ENCODE measurements at regions not wholly inside any gene's neighbourhood (a gene's known extent, or its start where the extent isn't known, plus 50 kb on each side); places are given as distances from the start of the nearest gene placed in this dataset.

DNA sequence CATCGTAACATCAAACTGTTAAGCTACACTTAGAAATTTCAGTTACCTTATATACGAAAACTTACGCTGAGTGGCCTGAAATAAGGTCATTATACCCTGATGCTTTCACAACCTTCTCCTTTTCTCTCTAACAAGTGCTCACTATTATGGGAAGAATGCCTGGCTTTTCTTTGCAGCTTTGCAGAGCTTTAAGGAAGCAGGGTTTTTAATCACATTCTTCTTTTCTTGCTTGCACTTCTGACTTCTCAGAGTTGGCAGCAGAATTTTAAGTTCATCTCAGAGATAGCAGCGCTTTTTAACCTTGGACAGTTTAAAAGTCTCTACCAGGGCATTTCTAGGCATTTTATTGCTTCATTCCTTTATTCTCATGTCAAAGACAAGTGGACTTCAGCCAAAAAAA lies 285.1 kb downstream of the SPRY2 start:
- H2BK5ac ChIP-seq (ENCODE audit: low read depth, low read length, poor library complexity, severe bottlenecking): no peak overlapping the region
- WGBS, 2 experiments (ENCODE audit: extremely low coverage in 2 of 2, insufficient read length in 1 of 2): 88% methylated on average over 1 of the region's 4 CpGs; no CpG with 5 or more reads in 1 of the 2 experiments
- CTCF ChIA-PET: no interaction called here
- H3K9ac ChIP-seq (ENCODE audit: low read depth, low read length): no peak overlapping the region
- H3K56ac ChIP-seq (ENCODE audit: extremely low read depth, insufficient read depth, low read length): no peak overlapping the region
- H3K4me2 ChIP-seq (ENCODE audit: low read depth, low read length): no peak overlapping the region
- H4K91ac ChIP-seq (ENCODE audit: insufficient read depth, low read depth, low read length): no peak overlapping the region
- H2AFZ ChIP-seq (replicated peaks; ENCODE audit: low read length, poor library complexity): no peak overlapping the region
- no peak overlapping the region for H3K4me3 ChIP-seq (ENCODE audit: insufficient read depth, low read depth, low read length)
- ATAC-seq (ENCODE audit: low read depth) (no peak), DNase-seq (no peak)
- no TSS peak for BruUV-seq (replicated peaks)
- H3K4me1 ChIP-seq (ENCODE audit: control insufficient read depth, insufficient read depth, low read length): peaks cover 2% of the 10 kb centered on the region; the same call in 1 of the 2 replicates
- H2BK120ac ChIP-seq (ENCODE audit: low read depth, low read length): no peak overlapping the region
- no peaks in the 10 kb centered on the region for H3K27me3 ChIP-seq (ENCODE audit: control insufficient read depth, insufficient read depth, low read length)
- dilution Hi-C loops (cut with HindIII; ENCODE audit: low sequenced_read_pairs, unreplicated experiment) (no loop called here), in situ Hi-C loops (cut with MboI; ENCODE audit: low sequenced_read_pairs) (no loop called here), intact Hi-C loops (cut with micrococcal nuclease) (no loop called here)
- H3K4ac ChIP-seq (ENCODE audit: low read depth, low read length): no peak overlapping the region
- H2BK15ac ChIP-seq (ENCODE audit: low read depth, low read length): no peak overlapping the region
- H3K9me3 ChIP-seq (ENCODE audit: control insufficient read depth, insufficient read depth, low read length): no peaks in the 10 kb centered on the region
- H3K14ac ChIP-seq (replicated peaks; ENCODE audit: low read depth, low read length): no peak overlapping the region
- H3K27ac ChIP-seq (ENCODE audit: insufficient read depth, low read length): no peak overlapping the region
- H2AK5ac ChIP-seq (ENCODE audit: low read depth, low read length): no peak overlapping the region
- no peak overlapping the region; the same call in 1 of the 2 replicates for H3K18ac ChIP-seq (ENCODE audit: low read depth, low read length)
- H3K9me1 ChIP-seq (ENCODE audit: insufficient read depth, low read length): peaks cover 2% of the 10 kb centered on the region; the same call in 1 of the 2 replicates
- no peaks in the 10 kb centered on the region for H3K79me1 ChIP-seq (ENCODE audit: low read depth in 1 of 2, low read length in 2 of 2)
- no peak overlapping the region for H4K8ac ChIP-seq (ENCODE audit: low read depth in 2 of 2, low read length in 2 of 2)
- H2BK20ac ChIP-seq (ENCODE audit: low read depth, low read length): no peak overlapping the region
- TF ChIP-seq MAFK (IDR thresholded peaks at IDR 0.05; ENCODE audit: low read depth, low read length): no peak
- TF ChIP-seq, protein P1, sequence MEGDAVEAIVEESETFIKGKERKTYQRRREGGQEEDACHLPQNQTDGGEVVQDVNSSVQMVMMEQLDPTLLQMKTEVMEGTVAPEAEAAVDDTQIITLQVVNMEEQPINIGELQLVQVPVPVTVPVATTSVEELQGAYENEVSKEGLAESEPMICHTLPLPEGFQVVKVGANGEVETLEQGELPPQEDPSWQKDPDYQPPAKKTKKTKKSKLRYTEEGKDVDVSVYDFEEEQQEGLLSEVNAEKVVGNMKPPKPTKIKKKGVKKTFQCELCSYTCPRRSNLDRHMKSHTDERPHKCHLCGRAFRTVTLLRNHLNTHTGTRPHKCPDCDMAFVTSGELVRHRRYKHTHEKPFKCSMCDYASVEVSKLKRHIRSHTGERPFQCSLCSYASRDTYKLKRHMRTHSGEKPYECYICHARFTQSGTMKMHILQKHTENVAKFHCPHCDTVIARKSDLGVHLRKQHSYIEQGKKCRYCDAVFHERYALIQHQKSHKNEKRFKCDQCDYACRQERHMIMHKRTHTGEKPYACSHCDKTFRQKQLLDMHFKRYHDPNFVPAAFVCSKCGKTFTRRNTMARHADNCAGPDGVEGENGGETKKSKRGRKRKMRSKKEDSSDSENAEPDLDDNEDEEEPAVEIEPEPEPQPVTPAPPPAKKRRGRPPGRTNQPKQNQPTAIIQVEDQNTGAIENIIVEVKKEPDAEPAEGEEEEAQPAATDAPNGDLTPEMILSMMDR (conservative IDR thresholded peaks at IDR 0.05; ENCODE audit: low read depth, low read length): no peak
- TF ChIP-seq POLR2A (IDR thresholded peaks at IDR 0.05; ENCODE audit: low read depth, low read length): no peak
- no peak for TF ChIP-seq CEBPB (IDR thresholded peaks at IDR 0.05; ENCODE audit: low read depth, low read length)
- TF ChIP-seq CHD1 (IDR thresholded peaks at IDR 0.05; ENCODE audit: low read depth, low read length): no peak
- TF ChIP-seq MAZ (IDR thresholded peaks at IDR 0.05; ENCODE audit: borderline replicate concordance, low read depth, low read length): no peak
- TF ChIP-seq RAD21 (IDR thresholded peaks at IDR 0.05; ENCODE audit: low read length): no peak
- H3K36me3 ChIP-seq (ENCODE audit: control insufficient read depth, insufficient read depth, low read length): no peaks in the 10 kb centered on the region
- no peak overlapping the region for H3K23ac ChIP-seq (ENCODE audit: low read depth, low read length)
- H2AK9ac ChIP-seq (replicated peaks; ENCODE audit: low read depth, low read length, poor library complexity): no peak overlapping the region
- POLR2A ChIA-PET (ENCODE audit: unreplicated experiment): no interaction called here
- no peaks in the 10 kb centered on the region for H4K20me1 ChIP-seq (ENCODE audit: insufficient read depth, low read length)
- no peak overlapping the region for H4K5ac ChIP-seq (ENCODE audit: low read depth, low read length)

Measured in IMR-90 (cell line).